ENCODE measurements at regions not wholly inside any gene's neighbourhood (a gene's known extent, or its start where the extent isn't known, plus 50 kb on each side); places are given as distances from the start of the nearest gene placed in this dataset.

DNA sequence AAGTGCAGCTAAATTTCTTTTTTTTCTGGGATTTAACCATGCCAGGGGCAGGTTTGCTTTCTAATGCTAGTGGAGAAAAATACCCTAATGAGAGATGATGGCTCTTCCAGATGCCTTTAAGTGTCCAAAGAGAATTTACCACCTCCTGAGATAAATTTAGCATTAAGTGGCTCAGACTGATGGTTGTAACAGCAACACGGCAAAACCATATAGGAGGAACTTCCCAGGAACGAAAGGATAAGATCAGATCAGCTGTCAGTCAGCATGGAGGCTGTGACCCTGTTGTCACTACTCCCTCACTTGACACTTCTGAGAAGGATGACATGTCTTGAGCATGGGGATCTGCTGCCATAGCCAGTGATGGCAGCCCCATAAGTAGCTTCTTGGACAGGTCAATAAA, 860.0 kb downstream of the QKI start:
- DNase-seq = no peak

DNA sequence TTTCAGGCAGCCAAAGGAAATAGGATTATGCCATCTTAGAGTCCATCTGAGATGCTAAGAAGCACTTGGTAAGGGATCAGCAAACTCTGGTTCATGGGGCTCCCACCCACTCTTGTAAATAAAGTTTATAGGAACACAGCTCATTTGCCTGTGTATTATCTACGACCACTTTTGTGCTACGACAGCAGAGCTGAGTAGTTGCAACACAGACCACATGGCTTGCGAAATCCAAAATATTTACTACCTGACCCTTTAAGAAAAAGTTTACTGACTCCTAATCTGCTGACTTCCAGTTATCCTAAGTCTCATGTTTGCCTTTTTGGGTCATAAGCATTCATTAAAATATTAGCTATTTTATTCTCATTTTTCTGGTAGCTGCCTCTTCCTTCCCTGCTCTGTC, 859.0 kb downstream of the QKI start:
- no peak for DNase-seq

DNA sequence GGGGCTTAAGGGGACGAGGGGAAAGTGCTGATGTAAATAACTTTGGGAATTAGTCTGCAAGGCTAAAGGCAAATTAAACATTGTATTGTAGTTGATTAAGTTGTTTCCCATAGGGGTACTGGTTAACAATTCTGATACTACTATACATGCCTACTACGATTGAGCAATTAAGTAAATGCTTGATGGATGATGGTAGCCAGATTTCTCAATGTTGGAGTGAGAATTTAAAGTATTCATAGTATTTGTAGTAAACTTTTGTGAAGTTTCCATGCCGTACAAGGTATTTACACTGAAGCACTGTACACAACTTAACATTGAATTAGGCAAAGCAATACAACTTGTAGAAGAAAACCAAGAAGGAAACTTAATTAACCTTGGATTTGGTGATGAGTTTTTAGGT, 852.3 kb downstream of the QKI start:
- no peak for DNase-seq

DNA sequence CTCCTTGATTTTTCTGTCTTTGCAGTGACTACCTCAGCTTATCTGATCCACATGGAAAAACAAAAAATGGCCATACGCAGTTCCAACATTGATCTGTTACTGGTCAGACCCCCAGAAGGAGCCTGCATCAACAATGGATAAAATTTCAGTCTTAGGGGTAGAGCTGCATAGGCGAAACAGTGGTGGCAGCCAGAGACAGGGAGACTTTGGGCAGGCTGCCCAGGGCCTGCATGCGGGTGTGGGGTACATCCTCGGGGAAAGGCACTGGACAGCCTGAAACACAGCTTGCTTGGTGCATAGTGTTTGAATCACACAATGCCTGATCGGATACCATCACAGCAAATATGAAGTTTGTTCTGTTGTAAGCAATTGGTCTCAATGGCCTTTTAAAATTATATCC, 847.8 kb downstream of the QKI start:
- no peak for DNase-seq

DNA sequence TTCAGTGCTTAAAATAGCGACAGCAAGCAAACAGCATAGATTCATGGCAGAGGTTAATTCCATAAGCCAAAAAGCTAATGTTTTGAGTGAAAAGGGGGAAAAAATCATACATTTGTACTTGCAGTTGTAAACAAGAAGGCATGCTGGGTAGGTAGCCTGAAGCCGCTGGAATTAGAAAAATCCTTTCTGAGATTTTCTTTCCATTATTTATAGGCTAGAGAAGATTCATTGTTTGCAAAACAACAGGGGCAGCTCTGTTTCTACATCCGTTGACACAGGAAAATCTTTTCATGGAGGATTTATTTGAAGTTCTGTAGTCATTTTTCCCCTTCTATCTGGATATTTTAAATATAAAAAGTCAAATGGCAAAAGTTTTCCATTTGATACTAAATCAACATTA, 843.9 kb downstream of the QKI start:
- DNase-seq = no peak

DNA sequence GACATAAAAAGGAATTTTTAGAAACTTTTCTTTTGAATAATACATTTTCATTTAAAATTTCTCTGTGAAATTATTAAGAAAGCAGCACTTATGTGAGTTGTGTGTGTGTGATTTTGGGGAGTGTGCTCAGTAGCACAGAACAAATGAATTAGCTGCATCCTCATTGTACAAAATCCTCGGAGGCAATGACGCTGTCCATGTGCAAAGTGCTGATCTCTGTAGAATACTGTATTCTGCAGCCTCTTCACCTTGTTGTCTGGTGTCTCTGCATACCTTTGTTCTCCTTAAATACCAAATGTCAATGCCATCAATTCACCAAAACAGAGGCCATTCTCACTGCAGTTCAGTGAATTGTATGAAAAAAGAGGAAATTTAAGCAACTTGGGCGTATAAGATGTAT, 838.4 kb downstream of the QKI start:
- no peak for DNase-seq

DNA sequence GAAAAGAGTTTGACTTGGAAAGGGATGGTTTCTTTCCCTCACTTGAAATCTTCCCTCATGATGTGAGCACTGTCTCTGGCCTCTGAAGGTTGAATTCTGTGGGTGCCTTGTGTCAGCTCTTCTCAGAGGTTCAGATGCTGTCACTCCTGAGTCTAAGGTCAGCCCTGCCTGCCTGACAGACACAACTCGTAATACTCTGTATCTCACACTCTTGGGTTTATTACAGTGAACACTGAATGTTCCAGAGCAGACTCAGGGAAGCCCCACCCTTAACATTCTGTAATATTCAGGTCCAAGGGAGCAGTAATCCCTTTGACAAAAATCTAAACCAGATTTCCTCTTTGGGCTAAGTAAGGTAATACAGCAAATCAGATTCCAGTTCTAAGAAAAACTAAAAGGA, 837.8 kb downstream of the QKI start:
- no peak for DNase-seq

DNA sequence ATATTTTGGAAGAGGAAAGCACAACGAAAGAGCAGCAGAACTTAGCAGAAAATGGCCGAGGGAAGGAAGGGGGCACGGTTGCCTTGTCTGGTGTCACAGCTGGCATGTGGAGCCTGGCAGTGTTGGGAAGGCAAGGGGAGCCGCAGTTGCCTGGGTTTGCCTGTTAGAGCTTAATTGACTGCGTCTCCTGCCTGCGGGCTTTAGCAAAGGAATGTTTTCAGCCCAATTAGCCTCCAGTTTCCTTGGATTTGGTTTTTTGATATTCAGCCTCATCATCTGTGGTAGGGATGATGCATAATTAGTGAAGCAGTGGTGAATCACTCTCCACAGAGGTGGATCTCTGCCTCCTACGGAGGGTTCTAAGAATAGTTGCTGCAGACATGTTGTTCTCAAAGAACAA, 832.6 kb downstream of the QKI start:
- DNase-seq = no peak

DNA sequence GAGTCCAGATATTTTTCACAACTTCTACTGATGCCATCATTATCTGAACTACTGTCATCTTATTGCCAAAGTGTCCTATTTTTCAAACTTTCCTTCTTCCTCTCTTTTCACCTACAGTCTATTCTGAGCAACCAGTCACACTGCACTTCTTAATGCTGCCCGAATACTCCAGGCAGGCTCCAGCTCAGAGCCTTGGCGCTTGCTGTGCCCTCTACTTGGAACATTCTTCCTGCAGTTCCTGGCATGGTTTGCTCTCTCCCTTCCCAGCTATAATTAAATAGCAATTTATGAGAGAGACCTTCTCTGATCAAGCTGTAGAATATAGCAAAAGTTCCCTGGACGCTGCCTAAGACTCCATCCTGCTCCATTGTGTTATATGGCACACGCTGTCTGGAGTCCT, 831.6 kb downstream of the QKI start:
- no peak for DNase-seq

DNA sequence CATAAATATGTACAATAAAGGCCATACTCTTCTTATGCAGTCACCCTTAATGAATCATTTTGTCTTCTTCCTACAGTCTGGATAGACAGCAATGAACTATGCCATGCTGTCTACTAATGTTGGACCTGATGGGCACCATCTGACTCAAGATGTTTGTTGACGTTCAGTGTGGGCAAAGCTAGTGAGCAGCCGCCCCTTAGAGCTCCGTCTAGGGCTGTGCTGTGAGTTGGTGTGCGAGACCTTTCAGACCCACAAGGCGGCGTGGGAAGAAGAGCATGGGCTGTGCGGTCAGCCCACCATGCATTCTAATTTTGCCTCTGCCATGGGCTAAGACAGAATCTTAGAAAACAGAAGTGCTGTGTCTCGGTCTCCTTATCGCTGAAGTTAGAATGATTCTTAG, 829.4 kb downstream of the QKI start:
- DNase-seq = no peak

DNA sequence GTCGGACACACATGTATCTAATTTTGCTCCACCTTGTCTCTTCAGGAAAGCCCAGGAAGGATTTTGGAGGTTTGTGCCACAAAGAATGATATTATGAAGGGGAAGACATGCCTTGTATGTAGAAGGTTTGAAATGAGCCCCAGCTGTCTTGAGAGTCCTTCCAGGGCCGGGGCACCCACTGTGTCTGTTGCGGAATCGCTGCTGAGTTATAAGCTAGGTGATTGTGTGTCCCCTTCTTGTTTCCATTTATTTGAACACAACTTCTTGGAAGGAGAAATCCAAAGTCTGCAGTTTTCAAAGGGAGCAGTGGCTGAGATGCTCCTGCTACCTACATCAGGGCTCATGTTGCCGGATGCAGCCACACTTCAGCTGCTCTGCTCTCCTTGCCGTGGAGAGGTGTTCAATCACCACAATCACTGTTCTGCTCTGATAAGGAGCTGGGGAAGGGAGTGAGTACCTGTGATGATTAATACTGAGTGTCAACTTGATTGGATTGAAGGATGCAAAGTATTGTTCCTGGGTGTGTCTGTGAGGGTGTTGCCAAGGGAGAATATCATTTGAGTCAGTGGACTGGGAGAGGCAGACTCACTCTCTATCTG, 828.6 kb downstream of the QKI start:
- DNase-seq = no peak

DNA sequence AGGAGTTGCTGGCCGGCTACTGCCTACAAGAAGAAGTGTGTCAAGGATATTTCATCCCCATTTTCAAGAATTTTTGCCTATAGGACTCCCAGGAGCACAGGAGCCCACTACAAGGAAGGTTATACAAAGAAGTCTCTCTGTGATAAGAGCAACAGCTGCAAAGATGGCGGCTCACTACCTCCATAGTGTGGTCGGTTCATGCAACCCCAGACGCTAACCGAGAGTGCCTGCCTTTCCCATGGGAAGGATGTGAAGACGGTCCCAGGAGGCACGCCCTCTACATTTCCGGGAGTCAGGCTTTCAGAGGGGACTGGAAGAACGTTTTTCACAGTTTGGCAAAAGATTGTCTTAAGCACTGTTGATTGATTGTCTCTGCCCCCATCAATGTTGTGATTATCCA, 816.3 kb downstream of the QKI start:
- DNase-seq = no peak

DNA sequence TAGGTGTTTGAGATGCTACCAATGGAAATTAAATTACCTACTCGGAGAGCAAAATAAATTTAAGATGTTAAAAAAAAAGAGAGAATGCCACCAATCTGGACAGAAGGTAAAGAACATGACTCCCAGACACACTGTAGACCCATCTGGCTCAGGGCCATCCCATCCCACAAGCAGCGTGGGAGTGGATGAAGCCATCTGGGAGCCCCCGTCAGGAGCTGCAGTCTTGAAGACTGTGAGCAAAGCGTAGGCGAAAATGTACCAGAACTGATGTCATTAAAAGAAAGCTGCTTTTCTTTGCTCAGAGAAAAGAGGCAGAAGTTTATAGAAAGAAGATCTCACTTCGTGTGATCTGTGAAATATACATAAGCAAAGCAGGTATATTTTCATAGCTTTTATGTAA, 815.7 kb downstream of the QKI start:
- no peak for DNase-seq

DNA sequence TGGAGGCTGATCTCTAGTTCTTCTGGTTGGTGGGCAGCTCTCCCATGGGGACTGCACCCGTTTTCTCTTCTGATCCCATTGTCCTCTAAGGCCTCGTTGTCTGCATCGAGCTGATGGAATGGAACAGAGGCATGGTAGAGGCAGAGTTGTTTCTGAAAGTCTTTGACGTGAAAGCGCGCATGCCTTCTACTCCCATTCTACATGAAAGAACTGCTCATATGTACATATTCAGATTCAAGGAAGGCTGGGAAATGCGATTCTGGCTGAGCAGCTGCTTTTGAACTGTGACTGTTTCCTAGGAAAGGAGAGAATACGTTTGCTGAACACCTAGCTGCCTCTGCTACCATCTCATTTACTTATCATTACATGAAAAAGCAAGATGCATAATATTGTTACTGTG, 815.2 kb downstream of the QKI start:
- DNase-seq = no peak

DNA sequence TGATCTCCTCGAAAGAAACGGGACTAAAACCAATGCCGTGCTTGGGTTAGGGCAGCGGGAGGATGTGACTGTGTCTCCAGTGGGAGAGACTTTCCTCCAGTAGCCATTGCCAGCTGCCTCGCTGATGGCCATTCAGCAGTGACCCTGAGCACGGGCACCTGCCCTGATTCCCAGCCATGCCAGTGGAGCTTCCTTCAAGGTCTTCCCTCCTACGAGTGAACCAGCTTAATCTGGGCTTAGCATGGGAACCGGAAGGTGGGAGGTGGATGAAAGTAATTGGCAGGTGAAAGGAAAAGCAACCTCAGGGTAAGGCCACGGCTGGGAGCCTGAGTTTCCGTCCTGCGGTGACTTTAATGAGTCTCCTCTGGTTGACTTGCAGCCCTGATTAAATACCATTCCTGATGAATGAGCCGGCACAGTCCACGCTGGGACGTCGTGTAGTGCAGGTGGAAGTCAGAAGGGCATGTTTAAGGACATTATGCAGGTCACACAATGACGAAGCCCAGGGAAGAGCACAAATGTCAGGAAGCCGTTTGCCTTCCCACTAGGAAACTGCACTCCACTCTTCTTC, 813.5 kb downstream of the QKI start:
- no peak for DNase-seq

DNA sequence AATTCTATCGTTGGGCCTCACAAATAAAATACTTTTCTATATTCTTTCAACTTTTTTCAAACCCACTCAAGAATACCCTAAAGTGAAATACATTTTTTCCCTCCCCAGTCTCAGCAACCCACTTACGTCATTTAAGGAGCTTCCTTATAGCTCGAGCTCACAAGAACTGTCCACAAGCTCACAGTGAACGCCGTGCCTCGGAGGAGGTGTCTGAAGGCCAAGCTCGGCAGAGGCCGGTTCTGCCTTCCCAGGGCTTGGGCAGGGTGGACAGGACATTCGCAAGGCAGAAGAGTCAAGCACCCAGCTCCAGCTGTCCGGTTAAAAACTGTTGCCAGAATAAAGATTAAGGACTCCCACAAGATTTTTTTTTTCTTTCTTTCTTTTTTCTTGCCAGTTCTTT, 802.3 kb downstream of the QKI start:
- no peak for DNase-seq

DNA sequence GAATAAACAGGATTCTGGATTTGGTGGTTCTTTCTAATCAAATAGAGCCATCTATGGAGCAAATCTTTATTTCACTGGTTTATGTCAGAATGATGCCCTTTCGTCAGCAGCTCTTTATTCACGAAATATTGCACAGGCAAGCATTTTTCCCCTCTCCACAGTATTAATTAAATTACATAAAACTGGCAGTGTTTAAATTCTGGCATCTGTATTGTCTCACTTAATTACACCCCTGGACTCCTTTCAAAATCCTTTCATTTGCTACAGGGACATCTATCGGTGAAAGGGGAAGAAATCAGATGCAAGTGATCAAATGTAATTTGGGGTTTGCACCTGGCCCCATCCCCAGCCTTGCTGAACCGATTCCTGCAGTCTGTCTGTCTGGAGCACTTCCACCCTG, 801.9 kb downstream of the QKI start:
- no peak for DNase-seq

DNA sequence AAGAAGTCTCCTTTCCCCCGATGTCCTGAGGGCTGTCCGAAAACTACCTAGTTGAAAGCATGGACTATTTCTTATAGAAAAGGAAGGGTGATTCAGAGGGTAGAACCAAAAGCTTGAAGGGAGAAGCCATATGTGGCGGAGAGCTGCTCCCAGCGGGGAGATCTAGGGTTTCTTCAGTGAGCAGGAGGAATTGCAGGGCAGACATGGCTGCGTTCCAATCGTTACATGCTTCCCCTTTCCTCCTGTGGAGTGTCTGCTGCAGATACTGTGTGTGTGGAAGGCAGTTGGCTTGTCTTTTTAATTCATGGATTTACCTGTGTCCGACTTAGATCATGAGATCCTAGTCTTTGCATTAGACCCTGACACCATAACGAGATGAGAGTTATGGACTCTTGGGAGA, 799.5 kb downstream of the QKI start:
- no peak for DNase-seq

DNA sequence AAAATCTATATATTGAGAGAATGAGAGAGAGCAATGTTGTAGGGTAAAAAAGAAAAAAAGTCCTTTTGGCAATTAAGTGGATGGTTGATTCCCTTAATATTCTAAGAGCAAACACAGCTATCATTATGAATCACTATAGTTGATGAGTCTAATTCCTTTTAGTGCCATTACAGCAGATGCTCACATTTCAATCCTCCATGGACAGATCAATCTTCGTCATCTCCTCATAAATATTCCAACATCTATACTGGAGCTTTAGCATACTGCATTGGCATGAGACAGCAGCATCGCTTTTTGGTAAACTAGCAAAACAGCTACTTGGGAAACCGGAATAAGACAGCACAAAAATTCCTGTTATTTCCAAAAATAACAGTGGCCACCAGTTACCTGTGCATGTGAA, 796.7 kb downstream of the QKI start:
- no peak for DNase-seq

DNA sequence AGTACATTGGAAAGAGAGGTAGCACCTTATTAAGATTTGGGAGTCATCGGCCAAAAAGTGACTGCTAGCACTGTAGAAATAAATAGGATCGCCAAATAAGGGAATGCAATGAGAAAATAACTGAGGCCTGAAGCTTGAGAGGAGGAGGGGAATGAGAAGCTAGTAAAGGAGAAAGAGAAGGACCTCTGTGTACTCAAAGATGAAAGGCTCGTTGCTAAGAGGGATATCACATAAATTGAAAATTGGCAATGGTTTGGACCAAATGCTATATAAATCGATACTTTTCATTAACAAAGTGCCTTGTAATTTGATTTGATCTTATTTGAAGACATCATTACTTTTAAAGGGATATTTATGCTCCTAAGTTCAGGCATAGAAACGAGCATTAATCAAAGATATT, 796.3 kb downstream of the QKI start:
- no peak for DNase-seq

DNA sequence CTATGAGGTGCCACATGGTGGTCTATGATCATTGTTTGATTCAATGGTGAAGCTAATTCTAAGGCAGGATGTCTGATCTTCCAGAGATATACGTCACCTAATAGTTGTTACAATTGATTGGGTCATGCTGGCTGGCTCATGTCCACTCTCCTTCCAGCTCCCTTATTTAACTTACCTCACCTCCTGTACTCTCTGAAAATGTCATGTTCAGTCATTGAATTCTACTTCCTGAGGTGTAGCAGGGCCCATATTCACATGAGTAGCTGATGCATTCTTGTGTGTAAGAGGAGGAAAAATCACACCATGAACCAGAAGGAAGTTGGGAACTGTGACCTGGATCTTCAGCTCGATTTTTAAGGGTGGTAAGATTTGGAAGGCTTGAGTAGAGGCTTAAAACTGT, 795.8 kb downstream of the QKI start:
- no peak for DNase-seq

DNA sequence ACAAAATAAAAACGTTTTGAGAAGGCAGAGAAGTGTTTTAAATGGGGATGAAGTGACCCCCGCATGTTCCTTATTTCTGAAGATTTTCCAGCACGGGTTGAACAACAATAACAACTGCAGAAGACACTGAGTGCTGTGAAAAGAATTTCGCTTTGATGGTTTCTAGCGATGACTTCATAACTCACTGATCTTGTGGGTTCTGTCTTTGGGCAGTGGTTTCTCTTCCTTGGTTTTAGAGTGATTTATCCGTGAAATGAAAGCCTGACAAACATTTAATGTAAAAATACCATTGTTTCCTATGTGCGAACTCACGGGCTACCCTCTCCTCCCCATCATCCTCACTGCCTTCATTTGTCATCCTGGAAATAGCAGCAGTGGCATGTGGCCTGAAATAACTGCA, 793.9 kb downstream of the QKI start:
- DNase-seq = no peak

DNA sequence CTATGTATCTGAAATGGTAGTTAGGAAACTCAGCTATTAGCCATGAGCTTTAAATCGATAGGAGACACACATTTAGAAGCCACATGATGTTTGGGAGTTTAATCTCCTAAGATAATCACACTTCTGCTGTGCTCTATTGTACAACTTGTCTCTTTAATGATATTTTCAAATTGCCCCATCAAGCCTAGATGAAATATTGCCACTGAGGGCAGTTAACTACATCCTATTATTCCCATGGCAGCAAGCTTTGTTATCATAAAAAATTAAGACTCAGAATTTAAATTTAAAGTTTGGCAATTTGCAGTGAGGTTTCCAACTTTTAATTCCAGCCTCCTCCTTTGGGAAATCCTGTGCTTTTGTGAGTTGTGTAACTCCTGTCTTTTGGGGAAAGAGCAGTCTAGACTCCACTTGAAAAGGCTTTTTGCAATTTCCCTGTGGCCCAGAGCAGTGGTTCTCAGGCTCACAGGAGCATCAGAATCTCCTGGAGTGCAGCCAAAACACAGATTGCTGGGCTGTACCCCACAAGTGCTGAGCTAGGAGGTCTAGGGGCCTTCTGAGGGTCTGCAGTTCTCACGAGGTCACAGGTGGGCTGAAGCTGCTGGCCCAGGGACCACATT, 792.4 kb downstream of the QKI start:
- DNase-seq = no peak

DNA sequence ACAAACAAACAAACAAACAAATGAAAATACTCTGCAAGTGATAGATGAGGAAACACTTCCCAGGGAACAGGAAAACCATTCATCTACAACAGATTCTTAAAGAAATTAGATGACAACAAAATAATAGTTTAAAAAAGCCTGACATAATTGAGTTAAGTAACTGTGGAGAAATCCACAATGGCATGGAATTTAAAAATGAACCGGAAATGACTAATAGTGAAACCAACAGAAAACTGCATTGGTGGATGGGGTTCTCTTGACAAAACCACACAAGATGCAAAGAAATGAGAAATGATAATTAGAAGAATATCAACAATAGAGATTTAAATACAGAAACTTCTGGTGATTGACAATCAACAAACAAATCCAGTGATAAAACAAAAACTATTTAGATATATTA, 785.6 kb downstream of the QKI start:
- DNase-seq = no peak

DNA sequence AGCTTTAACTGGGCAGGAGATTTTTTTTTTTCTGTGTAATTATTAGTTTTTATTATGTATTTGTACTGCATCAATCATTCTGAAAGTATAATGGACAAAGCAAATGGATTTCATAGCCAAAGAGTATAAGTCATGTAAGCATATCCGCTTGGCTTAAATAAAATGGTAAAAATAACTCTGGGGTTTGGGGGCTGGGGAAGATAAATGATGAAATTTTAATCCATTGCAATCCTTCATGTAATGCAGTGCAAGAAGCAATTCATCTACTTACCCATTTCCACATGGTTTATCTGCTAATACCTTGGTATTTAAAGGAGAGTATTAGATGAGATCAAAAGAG, 781.4 kb downstream of the QKI start:
- DNase-seq = no peak

Measured in hematopoietic multipotent progenitor cell treated with erythropoietin and hydrocortisone succinate and interleukin-3 and kit ligand, for 8 days (in vitro differentiated cells).